HL-60 (cell line): ENCODE measurements at regions not wholly inside any gene's neighbourhood (a gene's known extent, or its start where the extent isn't known, plus 50 kb on each side); places are given as distances from the start of the nearest gene placed in this dataset.

Source experiments
- DNase-seq, 2 experiments: peaks; one replicate each; pipeline ENCODE4 v3.0.0-alpha.2; 2010 to 2020; ENCODE audit warnings: low read depth in 1 of 2, low spot score in 1 of 2
- H3K27ac ChIP-seq: fragments of 250-450 bp; sonication (Bioruptor Pico); replicated peaks from 2 replicates; pipeline ENCODE4 v1.5.1; 2020; ENCODE audit warnings: mild to moderate bottlenecking, moderate library complexity
- H3K27me3 ChIP-seq: fragments of 250-450 bp; sonication (Bioruptor Pico); 2 replicates; pipeline ENCODE4 v1.5.1; 2021; ENCODE audit warnings: mild to moderate bottlenecking, moderate library complexity; ENCODE audit not compliant: insufficient read depth, poor library complexity, severe bottlenecking
- H3K4me3 ChIP-seq: replicated peaks from 2 replicates; pipeline ENCODE4 v1.5.1; 2011; ENCODE audit warnings: mild to moderate bottlenecking, control low read depth, low read length; ENCODE audit not compliant: insufficient read depth
- CTCF ChIP-seq: IDR thresholded peaks from one replicate; pipeline ENCODE4 v1.5.1; 2011; ENCODE audit warnings: low read length, control low read depth, inconsistent platforms; ENCODE audit not compliant: insufficient read depth
- GABPA ChIP-seq: IDR thresholded peaks from 2 replicates; pipeline ENCODE4 v1.6.1; 2012; ENCODE audit warnings: low read depth
- POLR2AphosphoS5 ChIP-seq: IDR thresholded peaks from 2 replicates; pipeline ENCODE4 v1.6.1; 2012; ENCODE audit warnings: low read depth
- REST ChIP-seq: IDR thresholded peaks from 2 replicates; pipeline ENCODE4 v1.6.1; 2012; ENCODE audit warnings: low read depth; ENCODE audit not compliant: insufficient replicate concordance
- SPI1 ChIP-seq: IDR thresholded peaks from 2 replicates; pipeline ENCODE4 v1.6.1; 2012; ENCODE audit warnings: low read depth, mild to moderate bottlenecking, borderline replicate concordance

- DNase-seq: no peak
- Histone ChIP-seq H3K27ac (no peak overlapping the region), H3K27me3 (peaks cover 3% of the 10 kb centered on the region), H3K4me3 (no peak overlapping the region)
- no peak for TF ChIP-seq GABPA
- no peak for TF ChIP-seq POLR2AphosphoS5
- TF ChIP-seq SPI1: no peak
- no peak for TF ChIP-seq REST
- TF ChIP-seq CTCF: no peak
These were observed 62.9 kb upstream of the ADRA2C start for GRCh38 chr4:3703343-3703676.

- Histone ChIP-seq H3K27me3 (peaks cover 3% of the 10 kb centered on the region), H3K4me3 (no peak overlapping the region), H3K27ac (no peak overlapping the region)
- no peak for DNase-seq
- TF ChIP-seq GABPA: no peak
- TF ChIP-seq POLR2AphosphoS5: no peak
- no peak for TF ChIP-seq CTCF
- TF ChIP-seq REST: no peak
- no peak for TF ChIP-seq SPI1
These were observed 63.5 kb upstream of the ADRA2C start for GRCh38 chr4:3702561-3703221.

GRCh38 chr4:3701736-3702560 lies 64.2 kb upstream of the ADRA2C start:
- no peak overlapping the region for H3K27ac ChIP-seq
- DNase-seq: no peak
- no peak for TF ChIP-seq SPI1
- TF ChIP-seq REST: no peak
- TF ChIP-seq POLR2AphosphoS5: no peak
- no peak for TF ChIP-seq GABPA
- no peak for TF ChIP-seq CTCF
- H3K27me3 ChIP-seq: peaks cover 3% of the 10 kb centered on the region
- no peak overlapping the region for H3K4me3 ChIP-seq
